Peyer's patch (tissue), 4 donors: ENCODE measurements at regions not wholly inside any gene's neighbourhood (a gene's known extent, or its start where the extent isn't known, plus 50 kb on each side); places are given as distances from the start of the nearest gene placed in this dataset.

Experiments
- DNase-seq, 3 donors: peaks; one replicate each; pipeline ENCODE4 v3.0.0-alpha.2; 2017 to 2019
- H3K27ac ChIP-seq, 4 donors: fragments of 200-600 bp; sonication (generic); one replicate each; pipeline ENCODE4 v1.5.1; 2016 to 2019
- H3K27me3 ChIP-seq, 2 donors: fragments of 200-600 bp; sonication (generic); one replicate each; pipeline ENCODE4 v1.5.1; 2019
- H3K36me3 ChIP-seq, 3 donors: fragments of 200-600 bp; sonication (generic); one replicate each; pipeline ENCODE4 v1.5.1; 2016 to 2019
- H3K4me1 ChIP-seq, 4 donors: fragments of 200-600 bp; sonication (generic); one replicate each; pipeline ENCODE4 v1.5.1; 2016 to 2019
- H3K4me3 ChIP-seq, 4 donors: fragments of 200-600 bp; sonication (generic); 1 replicate in 3 of 4; 2 replicates in 1 of 4; pipeline ENCODE4 v1.5.1; 2016 to 2019; ENCODE audit warnings: mild to moderate bottlenecking in 1 of 4
- H3K9me3 ChIP-seq, 4 donors: fragments of 200-600 bp; sonication (generic); one replicate each; pipeline ENCODE4 v1.5.1; 2016 to 2019; ENCODE audit warnings: mild to moderate bottlenecking in 1 of 4
- CTCF ChIP-seq, 6 experiments: fragments of 450-650 bp in 4 of 6; fragments of 200-600 bp in 2 of 6; sonication (generic) in 1 of 6; IDR thresholded peaks; one replicate each; pipeline ENCODE4 v1.5.1; 2017 to 2019; ENCODE audit warnings: antibody characterized with exemption in 6 of 6, mild to moderate bottlenecking in 3 of 6, moderate library complexity in 1 of 6
- POLR2A ChIP-seq, 2 donors: fragments of 450-650 bp; IDR thresholded peaks; one replicate each; pipeline ENCODE4 v1.5.1; 2017; ENCODE audit warnings: antibody characterized with exemption in 2 of 2, mild to moderate bottlenecking in 2 of 2, moderate library complexity in 2 of 2

GRCh38 chr3:164040991-164041390 is 1037.3 kb downstream of the SI start:
- no peaks in the 10 kb centered on the region for H3K4me1 ChIP-seq

GRCh38 chr3:164030194-164030593 is 1048.1 kb downstream of the SI start:
- DNase-seq: no peak
- TF ChIP-seq CTCF (IDR thresholded peaks at IDR 0.05) (no peak), POLR2A (IDR thresholded peaks at IDR 0.05) (no peak)
- H3K4me3 ChIP-seq: no peak overlapping the region
- H3K27me3 ChIP-seq: no peaks in the 10 kb centered on the region
- H3K9me3 ChIP-seq: no peaks in the 10 kb centered on the region
- no peaks in the 10 kb centered on the region for H3K4me1 ChIP-seq
- H3K36me3 ChIP-seq: no peaks in the 10 kb centered on the region
- no peak overlapping the region for H3K27ac ChIP-seq

More at GRCh38 chr3:164040991-164041390, 1037.3 kb downstream of the SI start:
- Histone ChIP-seq H3K27me3 (no peaks in the 10 kb centered on the region), H3K4me3 (no peak overlapping the region), H3K9me3 (no peaks in the 10 kb centered on the region), H3K27ac (no peak overlapping the region), H3K36me3 (no peaks in the 10 kb centered on the region)
- TF ChIP-seq CTCF (IDR thresholded peaks at IDR 0.05) (no peak), POLR2A (IDR thresholded peaks at IDR 0.05) (no peak)
- no peak for DNase-seq

GRCh38 chr3:164024786-164025185 is 1053.5 kb downstream of the SI start:
- Histone ChIP-seq H3K4me1 (no peaks in the 10 kb centered on the region), H3K4me3 (no peak overlapping the region), H3K9me3 (no peaks in the 10 kb centered on the region), H3K36me3 (no peaks in the 10 kb centered on the region), H3K27ac (no peak overlapping the region), H3K27me3 (no peaks in the 10 kb centered on the region)
- DNase-seq: no peak
- TF ChIP-seq CTCF (IDR thresholded peaks at IDR 0.05) (no peak), POLR2A (IDR thresholded peaks at IDR 0.05) (no peak)

GRCh38 chr3:164023480-164023879 is 1054.8 kb downstream of the SI start:
- no peak for DNase-seq
- Histone ChIP-seq H3K4me1 (no peaks in the 10 kb centered on the region), H3K27ac (no peak overlapping the region), H3K9me3 (no peaks in the 10 kb centered on the region), H3K4me3 (no peak overlapping the region), H3K36me3 (no peaks in the 10 kb centered on the region), H3K27me3 (no peaks in the 10 kb centered on the region)
- TF ChIP-seq POLR2A (IDR thresholded peaks at IDR 0.05) (no peak), CTCF (IDR thresholded peaks at IDR 0.05) (no peak)

GRCh38 chr3:164018500-164018899 is 1059.8 kb downstream of the SI start:
- Histone ChIP-seq H3K27me3 (no peaks in the 10 kb centered on the region), H3K9me3 (no peaks in the 10 kb centered on the region), H3K27ac (no peak overlapping the region), H3K4me3 (no peak overlapping the region), H3K4me1 (no peaks in the 10 kb centered on the region), H3K36me3 (no peaks in the 10 kb centered on the region)
- DNase-seq: no peak
- TF ChIP-seq CTCF (IDR thresholded peaks at IDR 0.05) (no peak), POLR2A (IDR thresholded peaks at IDR 0.05) (no peak)

- Histone ChIP-seq H3K9me3 (no peaks in the 10 kb centered on the region), H3K4me3 (no peak overlapping the region), H3K27ac (no peak overlapping the region), H3K27me3 (no peaks in the 10 kb centered on the region), H3K4me1 (no peaks in the 10 kb centered on the region), H3K36me3 (no peaks in the 10 kb centered on the region)
- TF ChIP-seq CTCF (IDR thresholded peaks at IDR 0.05) (no peak), POLR2A (IDR thresholded peaks at IDR 0.05) (no peak)
- DNase-seq: no peak
Measured at GRCh38 chr3:164007765-164008164, 1070.5 kb downstream of the SI start.
